Mucosa of stomach (tissue), 1 donor: ENCODE measurements at regions not wholly inside any gene's neighbourhood (a gene's known extent, or its start where the extent isn't known, plus 50 kb on each side); places are given as distances from the start of the nearest gene placed in this dataset.

ENCODE experiments used
- H3K27me3 ChIP-seq: one replicate; pipeline ENCODE4 v1.7.0; 2013; ENCODE audit warnings: mild to moderate bottlenecking, low read length; ENCODE audit not compliant: control insufficient read depth, insufficient read depth
- H3K36me3 ChIP-seq: one replicate; pipeline ENCODE4 v1.7.0; 2013; ENCODE audit warnings: low read length; ENCODE audit not compliant: control insufficient read depth, insufficient read depth
- H3K4me1 ChIP-seq: one replicate; pipeline ENCODE4 v1.7.0; 2013; ENCODE audit warnings: mild to moderate bottlenecking, low read length; ENCODE audit not compliant: control insufficient read depth, insufficient read depth
- H3K4me3 ChIP-seq: one replicate; pipeline ENCODE4 v1.7.0; 2013; ENCODE audit warnings: low read length
- H3K9ac ChIP-seq: one replicate; pipeline ENCODE4 v1.7.0; 2013; ENCODE audit warnings: mild to moderate bottlenecking, low read length, moderate library complexity
- H3K9me3 ChIP-seq: one replicate; pipeline ENCODE4 v1.7.0; 2013; ENCODE audit warnings: mild to moderate bottlenecking, low read length, moderate library complexity; ENCODE audit not compliant: control insufficient read depth
- donor health status: Pancreatic carcinoma.

DNA sequence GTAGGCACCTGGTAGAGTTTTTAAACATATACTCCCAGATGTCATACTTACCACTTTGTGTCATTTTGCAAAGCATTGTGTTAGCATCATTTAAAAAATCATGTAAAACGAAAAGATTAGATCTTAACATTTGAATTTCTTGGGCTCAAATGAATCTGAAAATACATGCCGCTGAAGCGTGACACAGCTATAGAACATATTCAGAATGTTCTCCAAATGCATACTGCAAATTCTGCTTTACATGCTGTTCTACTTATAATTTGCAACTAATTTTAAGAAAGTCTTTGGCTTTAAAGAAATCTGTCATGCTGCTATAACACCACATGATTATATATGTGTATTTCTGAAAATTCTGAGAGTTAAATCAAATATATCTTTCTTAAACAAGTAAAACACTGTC, 109.2 kb upstream of the CAV2 start:
- Histone ChIP-seq H3K27me3 (no peaks in the 10 kb centered on the region), H3K9me3 (no peaks in the 10 kb centered on the region)

DNA sequence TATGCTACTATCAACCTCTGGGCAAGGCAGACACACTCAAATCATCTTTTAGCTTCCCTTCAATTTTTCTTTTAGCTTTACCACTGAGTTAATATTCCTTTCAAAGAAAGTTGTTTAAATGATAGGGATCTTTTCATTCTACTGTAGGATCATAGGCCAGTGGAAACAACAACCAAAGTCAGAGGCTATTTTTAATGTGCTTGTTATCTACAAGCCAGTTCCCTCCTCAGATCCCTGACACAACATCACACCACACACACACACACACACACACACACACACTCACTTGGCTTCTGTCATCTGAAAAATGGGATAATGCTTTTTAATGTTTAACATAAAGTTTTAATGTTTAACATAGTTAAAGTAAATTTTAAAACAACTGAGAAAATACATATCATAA, 106.7 kb upstream of the CAV2 start:
- Histone ChIP-seq H3K4me1 (no peaks in the 10 kb centered on the region), H3K9ac (no peak overlapping the region), H3K27me3 (no peaks in the 10 kb centered on the region), H3K4me3 (no peak overlapping the region), H3K36me3 (no peaks in the 10 kb centered on the region), H3K9me3 (no peaks in the 10 kb centered on the region)

More for the DNA sequence above, 109.2 kb upstream of the CAV2 start:
- Histone ChIP-seq H3K9ac (no peak overlapping the region), H3K36me3 (no peaks in the 10 kb centered on the region), H3K4me1 (no peaks in the 10 kb centered on the region), H3K4me3 (no peak overlapping the region)

DNA sequence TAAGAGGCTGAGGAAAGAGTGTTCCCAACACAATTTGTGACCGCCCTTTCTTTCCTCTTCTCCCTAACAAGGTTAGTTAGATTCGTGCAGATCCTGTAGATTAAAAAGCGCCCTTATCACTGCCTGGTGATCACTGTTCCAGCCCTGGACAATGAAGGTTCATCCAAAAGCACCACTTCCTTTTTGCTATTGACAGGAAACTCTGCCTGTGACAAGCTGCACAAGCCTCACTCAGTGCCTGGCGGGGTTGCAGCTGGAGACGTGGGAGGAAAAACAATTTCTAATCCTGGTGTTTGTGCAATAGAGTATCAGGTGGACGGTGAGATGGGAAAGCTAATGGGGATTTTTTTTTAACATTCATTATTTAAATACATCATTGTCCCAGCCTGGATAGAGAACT, 105.9 kb upstream of the CAV2 start:
- H3K4me3 ChIP-seq: no peak overlapping the region
- H3K4me1 ChIP-seq: no peaks in the 10 kb centered on the region
- no peaks in the 10 kb centered on the region for H3K27me3 ChIP-seq
- no peaks in the 10 kb centered on the region for H3K9me3 ChIP-seq
- no peaks in the 10 kb centered on the region for H3K36me3 ChIP-seq
- H3K9ac ChIP-seq: no peak overlapping the region

DNA sequence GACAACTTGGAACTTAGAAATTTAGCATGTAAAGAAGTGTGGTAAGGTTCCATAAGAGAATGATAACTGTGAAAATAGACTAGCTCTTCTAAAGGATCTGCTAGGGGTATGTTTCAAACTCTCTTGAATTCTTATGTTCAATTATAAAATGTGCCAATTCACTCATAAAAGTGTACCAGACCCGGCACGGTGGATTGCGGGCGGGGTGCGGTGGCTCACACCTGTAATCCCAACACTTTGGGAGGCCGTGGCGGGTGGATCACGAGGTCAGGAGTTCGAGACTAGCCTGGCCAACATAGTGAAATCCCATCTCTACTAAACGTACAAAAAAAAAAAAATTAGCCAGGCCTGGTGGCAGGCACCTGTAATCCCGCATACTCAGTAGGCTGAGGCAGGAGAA, 105.4 kb upstream of the CAV2 start:
- Histone ChIP-seq H3K9ac (no peak overlapping the region), H3K27me3 (no peaks in the 10 kb centered on the region), H3K4me1 (no peaks in the 10 kb centered on the region), H3K36me3 (no peaks in the 10 kb centered on the region), H3K4me3 (no peak overlapping the region), H3K9me3 (no peaks in the 10 kb centered on the region)

DNA sequence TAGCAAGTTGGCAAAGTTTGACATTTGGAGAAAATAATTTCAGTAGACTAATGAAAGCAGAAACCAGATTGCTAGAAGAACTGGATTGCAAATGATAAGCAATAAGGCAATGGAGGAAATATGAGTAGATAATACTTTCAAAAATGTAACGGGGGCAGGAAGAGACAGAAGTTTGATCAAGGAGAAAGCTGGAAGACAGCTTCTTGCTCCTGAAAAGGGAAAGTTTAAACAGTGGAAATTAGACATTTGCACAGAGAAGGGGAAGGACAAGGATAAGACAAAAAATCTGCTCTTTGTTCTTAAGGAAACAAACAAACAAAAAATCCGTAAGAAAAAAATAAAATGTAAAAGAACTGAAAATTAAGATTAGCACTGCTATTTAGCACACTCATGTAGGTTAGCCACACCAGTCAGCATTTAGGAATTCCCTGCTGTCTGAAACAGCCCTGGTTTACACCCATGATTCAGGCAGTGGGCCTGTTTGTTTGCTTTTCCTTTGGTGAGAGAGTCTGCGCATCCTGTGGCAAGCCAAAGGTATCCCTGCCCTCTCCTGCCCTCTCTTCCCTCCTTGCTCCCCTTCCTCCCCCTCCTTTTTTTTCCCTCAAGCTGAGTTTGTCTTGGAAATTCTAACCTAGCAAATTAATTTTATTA, 104.3 kb upstream of the CAV2 start:
- H3K4me3 ChIP-seq: no peak overlapping the region
- no peaks in the 10 kb centered on the region for H3K36me3 ChIP-seq
- H3K9me3 ChIP-seq: no peaks in the 10 kb centered on the region
- H3K4me1 ChIP-seq: no peaks in the 10 kb centered on the region
- no peak overlapping the region for H3K9ac ChIP-seq
- H3K27me3 ChIP-seq: no peaks in the 10 kb centered on the region

DNA sequence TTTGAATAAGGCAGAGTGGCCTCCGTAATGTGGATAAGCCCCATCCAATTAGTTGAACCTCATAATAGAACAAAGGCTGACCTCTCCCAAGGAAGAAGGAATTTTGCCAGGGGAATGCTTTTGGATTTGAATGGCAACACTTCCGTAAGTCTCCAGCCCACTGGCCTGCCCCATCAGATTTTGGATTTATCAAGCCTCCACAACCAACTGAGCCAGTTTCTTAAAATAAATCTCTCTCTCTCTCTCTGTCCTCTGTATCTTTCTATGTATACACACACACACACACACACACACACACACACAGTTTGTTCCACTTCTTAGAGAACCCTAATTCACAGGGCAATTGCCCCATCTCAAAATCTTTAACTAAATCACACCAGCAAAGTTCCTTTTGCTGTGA, 100.9 kb upstream of the CAV2 start:
- Histone ChIP-seq H3K9ac (no peak overlapping the region), H3K27me3 (no peaks in the 10 kb centered on the region), H3K36me3 (no peaks in the 10 kb centered on the region), H3K4me1 (no peaks in the 10 kb centered on the region), H3K4me3 (no peak overlapping the region), H3K9me3 (no peaks in the 10 kb centered on the region)

DNA sequence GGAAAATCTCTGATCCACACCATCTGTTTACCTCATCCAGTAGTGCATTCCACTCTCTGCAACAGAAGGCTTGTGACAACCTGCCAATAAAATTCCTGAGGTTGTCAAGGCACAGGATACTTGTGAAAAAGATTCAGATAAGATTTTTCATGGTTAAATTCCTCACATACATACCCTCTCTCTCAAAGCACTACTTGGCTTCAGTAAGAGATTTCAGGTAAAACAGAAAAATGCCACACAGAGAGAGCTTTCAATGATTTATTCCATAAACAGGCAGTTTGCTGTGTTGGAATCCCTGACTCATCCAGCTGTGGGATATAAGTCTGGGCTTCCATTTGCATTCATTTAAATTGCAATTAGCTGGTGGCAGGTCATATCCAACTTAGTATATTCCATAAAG, 99.7 kb upstream of the CAV2 start:
- Histone ChIP-seq H3K27me3 (no peaks in the 10 kb centered on the region), H3K4me3 (no peak overlapping the region), H3K36me3 (no peaks in the 10 kb centered on the region), H3K9me3 (no peaks in the 10 kb centered on the region), H3K4me1 (peaks cover 5% of the 10 kb centered on the region), H3K9ac (no peak overlapping the region)

DNA sequence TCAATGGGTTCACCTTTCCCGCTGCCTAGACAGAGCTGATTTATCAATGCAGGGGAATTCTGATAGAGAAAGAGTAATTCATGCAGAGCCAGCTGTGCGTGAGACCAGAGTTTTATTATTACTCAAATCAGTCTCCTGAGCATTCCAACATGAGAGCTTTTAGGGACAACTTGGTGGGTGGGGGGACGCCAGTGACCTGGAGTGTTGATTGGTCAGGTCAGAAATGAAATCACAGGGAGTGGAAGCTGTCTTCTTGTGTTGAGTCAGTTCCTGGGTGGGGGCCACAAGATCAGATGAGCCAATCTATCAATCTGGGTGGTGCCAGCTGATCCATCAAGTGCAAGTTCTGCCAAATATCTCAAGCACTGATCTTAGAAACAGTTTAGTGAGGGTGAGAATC, 99.0 kb upstream of the CAV2 start:
- H3K4me3 ChIP-seq: no peak overlapping the region
- H3K4me1 ChIP-seq: peaks cover 5% of the 10 kb centered on the region
- no peak overlapping the region for H3K9ac ChIP-seq
- H3K27me3 ChIP-seq: no peaks in the 10 kb centered on the region
- no peaks in the 10 kb centered on the region for H3K36me3 ChIP-seq
- no peaks in the 10 kb centered on the region for H3K9me3 ChIP-seq

DNA sequence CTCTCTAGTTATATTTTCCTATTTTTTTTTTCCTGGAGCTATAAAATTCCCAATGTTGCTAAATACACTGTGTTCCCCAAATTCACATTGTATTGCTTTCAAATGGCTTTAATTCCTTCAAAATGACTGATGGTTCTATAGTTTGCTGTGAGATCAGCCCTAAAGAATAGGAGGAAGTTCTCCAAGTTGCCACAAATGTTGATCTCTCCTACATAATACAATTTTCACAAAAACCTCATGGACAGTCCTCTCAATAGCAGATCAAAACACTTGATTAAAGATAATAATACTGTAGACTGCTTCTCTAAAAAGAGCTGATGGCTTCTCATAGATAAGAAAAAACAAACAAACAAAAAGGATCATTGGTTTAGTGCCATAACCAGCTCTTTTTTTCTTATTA, 97.8 kb upstream of the CAV2 start:
- Histone ChIP-seq H3K4me3 (no peak overlapping the region), H3K9me3 (no peaks in the 10 kb centered on the region), H3K9ac (no peak overlapping the region), H3K4me1 (peaks cover 5% of the 10 kb centered on the region), H3K36me3 (no peaks in the 10 kb centered on the region), H3K27me3 (no peaks in the 10 kb centered on the region)

DNA sequence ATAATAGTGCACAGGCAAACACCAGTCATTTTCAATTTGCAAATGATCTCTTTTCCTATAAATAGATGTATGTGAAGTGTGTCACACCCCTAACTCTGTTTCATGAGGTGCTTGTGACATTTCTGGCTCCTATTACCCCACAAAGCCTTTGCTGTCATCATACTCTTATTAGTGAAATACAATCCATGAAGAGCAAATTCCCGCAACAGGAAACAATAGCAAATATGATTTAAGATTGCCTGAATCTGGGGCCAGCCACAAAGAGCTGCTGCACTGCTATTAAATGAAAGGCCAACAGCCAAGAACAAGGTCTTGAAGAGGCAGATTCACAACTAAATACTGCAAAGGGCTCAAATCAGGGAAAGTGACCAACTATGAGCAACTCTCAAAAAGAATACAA, 96.3 kb upstream of the CAV2 start:
- Histone ChIP-seq H3K4me1 (peaks cover 5% of the 10 kb centered on the region), H3K9ac (no peak overlapping the region), H3K4me3 (no peak overlapping the region), H3K9me3 (no peaks in the 10 kb centered on the region), H3K36me3 (no peaks in the 10 kb centered on the region), H3K27me3 (no peaks in the 10 kb centered on the region)

DNA sequence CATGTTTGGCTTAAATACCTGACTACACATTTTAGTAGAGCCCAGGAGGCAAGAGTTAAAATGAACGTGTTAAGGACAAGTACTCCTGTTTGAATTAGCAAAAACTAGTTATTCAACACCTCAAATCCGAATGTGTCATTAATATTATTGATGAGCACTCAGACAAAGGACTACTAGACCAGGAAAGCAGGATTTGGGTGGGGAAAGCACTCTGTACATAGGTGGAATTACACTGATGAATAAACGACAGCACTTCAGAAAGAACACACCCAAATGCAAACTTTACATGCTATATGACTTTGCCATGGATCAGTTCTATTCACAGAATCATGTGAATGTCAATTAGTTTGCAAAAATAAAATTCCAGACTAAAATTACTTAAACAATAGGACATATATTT, 95.1 kb upstream of the CAV2 start:
- Histone ChIP-seq H3K36me3 (no peaks in the 10 kb centered on the region), H3K4me3 (no peak overlapping the region), H3K9me3 (no peaks in the 10 kb centered on the region), H3K9ac (no peak overlapping the region), H3K27me3 (no peaks in the 10 kb centered on the region), H3K4me1 (peaks cover 5% of the 10 kb centered on the region)

DNA sequence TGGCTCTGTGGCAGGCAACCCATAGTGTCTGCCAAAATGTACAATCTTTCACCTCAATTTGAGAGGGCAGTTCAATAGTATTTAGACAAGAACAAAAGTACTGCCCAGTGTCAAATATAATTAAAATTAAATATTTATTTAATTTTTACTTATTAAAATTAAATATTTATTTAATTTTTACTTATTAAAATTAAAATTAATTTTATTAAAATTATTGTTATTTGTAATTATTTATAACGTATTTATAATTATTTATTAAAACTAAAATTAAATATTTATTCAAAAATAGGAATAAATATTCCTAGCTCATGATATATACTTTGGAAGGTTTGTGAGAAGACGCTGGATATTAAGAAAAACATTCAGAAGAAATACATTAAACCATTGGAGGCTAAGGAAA, 93.7 kb upstream of the CAV2 start:
- peaks cover 5% of the 10 kb centered on the region for H3K4me1 ChIP-seq
- H3K9me3 ChIP-seq: no peaks in the 10 kb centered on the region
- no peak overlapping the region for H3K9ac ChIP-seq
- H3K4me3 ChIP-seq: no peak overlapping the region
- H3K27me3 ChIP-seq: no peaks in the 10 kb centered on the region
- no peaks in the 10 kb centered on the region for H3K36me3 ChIP-seq

DNA sequence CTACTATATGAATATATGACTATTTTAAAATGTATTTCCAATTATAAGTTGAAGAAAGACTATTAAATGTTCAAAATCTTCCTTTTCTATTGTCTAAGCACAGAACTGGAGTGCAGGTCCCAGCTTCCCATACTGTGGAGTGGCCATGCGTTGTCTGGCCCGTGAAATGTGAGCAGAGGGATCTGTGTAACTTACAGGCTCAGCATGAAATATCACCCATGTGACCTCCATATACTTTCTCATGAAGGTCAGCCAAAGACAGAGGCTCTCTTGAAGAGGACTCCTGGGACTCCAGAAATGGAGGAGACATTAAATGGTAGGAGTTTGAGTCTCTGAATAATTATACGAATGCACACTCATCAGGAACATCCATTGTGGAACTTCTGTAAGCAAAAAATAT, 92.4 kb upstream of the CAV2 start:
- no peaks in the 10 kb centered on the region for H3K27me3 ChIP-seq
- H3K36me3 ChIP-seq: no peaks in the 10 kb centered on the region
- H3K9me3 ChIP-seq: no peaks in the 10 kb centered on the region
- H3K9ac ChIP-seq: no peak overlapping the region
- no peak overlapping the region for H3K4me3 ChIP-seq
- peaks cover 5% of the 10 kb centered on the region for H3K4me1 ChIP-seq
